ENCODE measurements at regions not wholly inside any gene's neighbourhood (a gene's known extent, or its start where the extent isn't known, plus 50 kb on each side); places are given as distances from the start of the nearest gene placed in this dataset.
"Not testable (repeated sequence)": the region's sequence is repeated elsewhere in the genome, so short reads cannot be mapped to it uniquely, and the experiment has no call there.

GRCh38 chr1:37363535-37363934 lies 110.8 kb upstream of the ZC3H12A start:
- no peak for DNase-seq (ENCODE audit: low read depth, low spot score)
- in situ Hi-C loops (cut with HindIII; ENCODE audit: low pct_unique_long_range_greater_than_20kb, low sequenced_read_pairs): no loop called here

- DNase-seq (ENCODE audit: low read depth, low spot score); in situ Hi-C loops (cut with HindIII; ENCODE audit: low pct_unique_long_range_greater_than_20kb, low sequenced_read_pairs): not testable (repeated sequence)
These were observed 105.6 kb upstream of the ZC3H12A start for GRCh38 chr1:37368665-37369315.

- in situ Hi-C loops (cut with HindIII; ENCODE audit: low pct_unique_long_range_greater_than_20kb, low sequenced_read_pairs): no loop called here
- no peak for DNase-seq (ENCODE audit: low read depth, low spot score)
These were observed 102.1 kb upstream of the ZC3H12A start for GRCh38 chr1:37372302-37372701.

GRCh38 chr1:37372711-37373110 lies 101.7 kb upstream of the ZC3H12A start:
- no peak for DNase-seq (ENCODE audit: low read depth, low spot score)
- in situ Hi-C loops (cut with HindIII; ENCODE audit: low pct_unique_long_range_greater_than_20kb, low sequenced_read_pairs): no loop called here

GRCh38 chr1:37373413-37373812 lies 101.0 kb upstream of the ZC3H12A start:
- in situ Hi-C loops (cut with HindIII; ENCODE audit: low pct_unique_long_range_greater_than_20kb, low sequenced_read_pairs): no loop called here
- DNase-seq (ENCODE audit: low read depth, low spot score): no peak

- in situ Hi-C loops (cut with HindIII; ENCODE audit: low pct_unique_long_range_greater_than_20kb, low sequenced_read_pairs); DNase-seq (ENCODE audit: low read depth, low spot score): not testable (repeated sequence)
These were observed 93.8 kb upstream of the ZC3H12A start for GRCh38 chr1:37380546-37380945.

GRCh38 chr1:37387854-37388253 lies 86.5 kb upstream of the ZC3H12A start:
- in situ Hi-C loops (cut with HindIII; ENCODE audit: low pct_unique_long_range_greater_than_20kb, low sequenced_read_pairs): no loop called here
- DNase-seq (ENCODE audit: low read depth, low spot score): no peak

- no peak for DNase-seq (ENCODE audit: low read depth, low spot score)
- in situ Hi-C loops (cut with HindIII; ENCODE audit: low pct_unique_long_range_greater_than_20kb, low sequenced_read_pairs): no loop called here
These were observed 85.1 kb upstream of the ZC3H12A start for GRCh38 chr1:37389327-37389726.

- DNase-seq (ENCODE audit: low read depth, low spot score): peak; percentile 6
- in situ Hi-C loops (cut with HindIII; ENCODE audit: low pct_unique_long_range_greater_than_20kb, low sequenced_read_pairs): no loop called here
These were observed 83.0 kb upstream of the ZC3H12A start for GRCh38 chr1:37391211-37392011.

- in situ Hi-C loops (cut with HindIII; ENCODE audit: low pct_unique_long_range_greater_than_20kb, low sequenced_read_pairs): no loop called here
- DNase-seq (ENCODE audit: low read depth, low spot score): no peak
These were observed 82.3 kb upstream of the ZC3H12A start for GRCh38 chr1:37392051-37392450.

- in situ Hi-C loops (cut with HindIII; ENCODE audit: low pct_unique_long_range_greater_than_20kb, low sequenced_read_pairs): no loop called here
- no peak for DNase-seq (ENCODE audit: low read depth, low spot score)
These were observed 80.9 kb upstream of the ZC3H12A start for GRCh38 chr1:37393173-37394120.

GRCh38 chr1:37394574-37395464 lies 79.6 kb upstream of the ZC3H12A start:
- DNase-seq (ENCODE audit: low read depth, low spot score): peak; percentile 16
- in situ Hi-C loops (cut with HindIII; ENCODE audit: low pct_unique_long_range_greater_than_20kb, low sequenced_read_pairs): no loop called here

GRCh38 chr1:37398096-37398495 lies 76.3 kb upstream of the ZC3H12A start:
- no peak for DNase-seq (ENCODE audit: low read depth, low spot score)

GRCh38 chr1:37399205-37399604 lies 75.2 kb upstream of the ZC3H12A start:
- in situ Hi-C loops (cut with HindIII; ENCODE audit: low pct_unique_long_range_greater_than_20kb, low sequenced_read_pairs): no loop called here
- no peak for DNase-seq (ENCODE audit: low read depth, low spot score)

More at GRCh38 chr1:37398096-37398495, 76.3 kb upstream of the ZC3H12A start:
- in situ Hi-C loops (cut with HindIII; ENCODE audit: low pct_unique_long_range_greater_than_20kb, low sequenced_read_pairs): no loop called here

- no peak for DNase-seq (ENCODE audit: low read depth, low spot score)
- in situ Hi-C loops (cut with HindIII; ENCODE audit: low pct_unique_long_range_greater_than_20kb, low sequenced_read_pairs): no loop called here
These were observed 74.4 kb upstream of the ZC3H12A start for GRCh38 chr1:37399830-37400464.

- DNase-seq (ENCODE audit: low read depth, low spot score): no peak
- in situ Hi-C loops (cut with HindIII; ENCODE audit: low pct_unique_long_range_greater_than_20kb, low sequenced_read_pairs): no loop called here
These were observed 73.7 kb upstream of the ZC3H12A start for GRCh38 chr1:37400466-37401225.

All from SK-MEL-5 (cell line).